ENCODE measurements at regions not wholly inside any gene's neighbourhood (a gene's known extent, or its start where the extent isn't known, plus 50 kb on each side); places are given as distances from the start of the nearest gene placed in this dataset.

DNA sequence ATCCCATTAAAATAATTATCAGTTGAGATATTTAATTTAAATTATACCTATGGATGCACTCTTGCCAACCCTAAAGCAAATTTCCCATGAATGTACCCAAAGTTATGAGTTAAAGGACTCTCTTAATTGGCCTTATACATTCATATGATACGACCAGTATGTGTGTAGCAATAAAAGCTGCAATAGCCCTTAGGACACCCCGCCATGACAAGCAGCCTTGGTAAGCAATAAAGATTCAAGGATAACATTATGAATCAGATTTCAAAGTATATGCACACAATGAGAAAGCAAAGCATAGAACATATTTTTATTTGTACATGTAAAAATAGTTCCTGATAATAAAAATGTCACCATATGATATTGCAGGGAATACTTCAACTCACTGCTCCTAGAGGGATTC, 1699.3 kb upstream of the CDH9 start:
- Mint-ChIP-seq H3K27me3 (ENCODE audit: insufficient read depth) (no peaks in the 10 kb centered on the region), H3K36me3 (ENCODE audit: low read depth) (no peaks in the 10 kb centered on the region), H3K9me3 (peaks cover 26% of the 10 kb centered on the region), H3K4me3 (no peak overlapping the region), H3K4me1 (ENCODE audit: low read depth) (no peaks in the 10 kb centered on the region), H3K27ac (no peak overlapping the region)
- TF ChIP-seq, protein P1, sequence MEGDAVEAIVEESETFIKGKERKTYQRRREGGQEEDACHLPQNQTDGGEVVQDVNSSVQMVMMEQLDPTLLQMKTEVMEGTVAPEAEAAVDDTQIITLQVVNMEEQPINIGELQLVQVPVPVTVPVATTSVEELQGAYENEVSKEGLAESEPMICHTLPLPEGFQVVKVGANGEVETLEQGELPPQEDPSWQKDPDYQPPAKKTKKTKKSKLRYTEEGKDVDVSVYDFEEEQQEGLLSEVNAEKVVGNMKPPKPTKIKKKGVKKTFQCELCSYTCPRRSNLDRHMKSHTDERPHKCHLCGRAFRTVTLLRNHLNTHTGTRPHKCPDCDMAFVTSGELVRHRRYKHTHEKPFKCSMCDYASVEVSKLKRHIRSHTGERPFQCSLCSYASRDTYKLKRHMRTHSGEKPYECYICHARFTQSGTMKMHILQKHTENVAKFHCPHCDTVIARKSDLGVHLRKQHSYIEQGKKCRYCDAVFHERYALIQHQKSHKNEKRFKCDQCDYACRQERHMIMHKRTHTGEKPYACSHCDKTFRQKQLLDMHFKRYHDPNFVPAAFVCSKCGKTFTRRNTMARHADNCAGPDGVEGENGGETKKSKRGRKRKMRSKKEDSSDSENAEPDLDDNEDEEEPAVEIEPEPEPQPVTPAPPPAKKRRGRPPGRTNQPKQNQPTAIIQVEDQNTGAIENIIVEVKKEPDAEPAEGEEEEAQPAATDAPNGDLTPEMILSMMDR (IDR thresholded peaks at IDR 0.05), result no peak
- no peak for DNase-seq

DNA sequence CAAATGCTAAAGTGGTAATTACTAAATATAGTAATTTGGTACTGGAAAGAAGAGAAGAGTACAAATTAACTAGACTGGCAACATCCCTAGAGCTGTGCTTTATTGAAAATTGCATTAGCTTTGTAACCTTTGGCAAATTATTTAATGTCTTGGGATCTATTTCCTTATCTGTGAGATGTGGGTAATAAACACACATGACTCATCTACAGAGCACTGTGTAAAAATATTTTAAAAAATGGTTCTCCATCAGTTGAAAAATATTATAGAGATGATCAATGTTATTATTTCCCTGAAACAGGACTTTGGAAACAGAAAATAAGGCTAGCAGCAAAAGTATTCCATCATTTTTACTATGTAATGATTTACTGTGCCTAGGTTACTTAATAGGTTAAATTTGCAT, 1698.8 kb upstream of the CDH9 start:
- DNase-seq, result no peak
- Mint-ChIP-seq H3K27ac (no peak overlapping the region), H3K4me3 (no peak overlapping the region), H3K36me3 (ENCODE audit: low read depth) (no peaks in the 10 kb centered on the region), H3K27me3 (ENCODE audit: insufficient read depth) (no peaks in the 10 kb centered on the region), H3K9me3 (peaks cover 26% of the 10 kb centered on the region), H3K4me1 (ENCODE audit: low read depth) (no peaks in the 10 kb centered on the region)
- TF ChIP-seq, protein P1 (IDR thresholded peaks at IDR 0.05), result no peak

DNA sequence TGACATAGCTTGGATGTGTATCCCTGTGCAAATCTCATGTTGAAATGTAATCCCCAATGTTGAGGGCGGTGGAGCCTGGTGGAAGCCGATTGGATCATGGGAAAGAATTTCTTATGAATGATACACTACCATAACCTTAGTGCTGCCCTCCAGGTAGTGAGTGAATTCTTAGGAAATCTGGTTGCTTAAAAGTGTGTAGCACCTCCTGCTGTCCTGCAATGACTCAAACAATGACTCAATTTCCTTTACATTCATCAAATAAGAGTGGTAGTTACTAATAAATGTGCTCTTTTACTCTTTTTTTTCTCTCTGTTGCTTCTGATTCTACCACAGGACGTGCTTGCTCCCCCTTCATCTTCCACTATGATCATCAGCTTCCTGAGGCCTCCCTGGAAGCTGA, 1696.0 kb upstream of the CDH9 start:
- TF ChIP-seq, protein P1 (IDR thresholded peaks at IDR 0.05), result no peak
- Mint-ChIP-seq H3K27me3 (ENCODE audit: insufficient read depth) (no peaks in the 10 kb centered on the region), H3K27ac (no peak overlapping the region), H3K4me1 (ENCODE audit: low read depth) (no peaks in the 10 kb centered on the region), H3K4me3 (no peak overlapping the region), H3K36me3 (ENCODE audit: low read depth) (no peaks in the 10 kb centered on the region), H3K9me3 (peaks cover 21% of the 10 kb centered on the region)
- DNase-seq, result no peak

DNA sequence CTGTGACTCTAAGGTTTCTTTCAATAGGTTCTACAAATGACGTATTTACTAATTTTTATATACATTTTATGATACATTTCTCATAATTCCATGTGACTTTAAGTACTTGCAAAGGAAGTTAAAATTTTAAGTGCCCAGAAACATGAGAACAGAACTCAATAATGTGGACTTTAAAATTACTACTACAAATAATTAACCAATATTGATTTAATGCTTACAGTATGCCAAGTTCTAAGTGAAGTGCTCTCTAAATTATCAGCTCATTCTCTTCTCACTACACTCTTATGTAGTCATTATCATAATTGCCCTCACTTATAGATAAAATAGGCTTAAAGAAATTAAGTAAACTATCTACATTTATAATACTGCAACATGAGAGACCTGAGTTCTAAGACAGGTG, 1690.7 kb upstream of the CDH9 start:
- Mint-ChIP-seq H3K4me3 (no peak overlapping the region), H3K36me3 (ENCODE audit: low read depth) (no peaks in the 10 kb centered on the region), H3K4me1 (ENCODE audit: low read depth) (no peaks in the 10 kb centered on the region), H3K9me3 (peaks cover 37% of the 10 kb centered on the region), H3K27ac (no peak overlapping the region), H3K27me3 (ENCODE audit: insufficient read depth) (no peaks in the 10 kb centered on the region)
- DNase-seq, result no peak
- TF ChIP-seq, protein P1 (IDR thresholded peaks at IDR 0.05), result no peak

DNA sequence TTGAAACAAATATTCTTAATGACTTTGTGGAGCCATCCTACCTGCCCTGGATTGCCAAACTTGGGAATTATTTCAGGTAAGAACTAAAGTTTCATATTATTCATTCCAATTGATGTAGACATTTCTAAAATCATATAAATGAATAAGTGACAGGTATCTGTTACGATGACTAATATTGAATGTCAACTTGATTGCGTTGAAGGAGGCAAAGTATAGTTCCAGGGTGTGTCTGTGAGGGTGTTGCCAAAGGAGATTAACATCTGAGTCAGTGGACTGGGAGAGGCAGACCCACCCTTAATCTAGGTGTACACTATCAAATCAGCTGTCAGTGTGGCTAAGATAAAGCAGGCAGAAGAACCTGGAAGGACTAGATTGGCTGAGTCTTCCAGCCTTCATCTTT, 1688.4 kb upstream of the CDH9 start:
- Mint-ChIP-seq H3K36me3 (ENCODE audit: low read depth) (no peaks in the 10 kb centered on the region), H3K27me3 (ENCODE audit: insufficient read depth) (no peaks in the 10 kb centered on the region), H3K27ac (no peak overlapping the region), H3K4me1 (ENCODE audit: low read depth) (no peaks in the 10 kb centered on the region), H3K4me3 (no peak overlapping the region), H3K9me3 (peaks cover 45% of the 10 kb centered on the region)
- TF ChIP-seq, protein P1 (IDR thresholded peaks at IDR 0.05), result no peak
- DNase-seq, result no peak

DNA sequence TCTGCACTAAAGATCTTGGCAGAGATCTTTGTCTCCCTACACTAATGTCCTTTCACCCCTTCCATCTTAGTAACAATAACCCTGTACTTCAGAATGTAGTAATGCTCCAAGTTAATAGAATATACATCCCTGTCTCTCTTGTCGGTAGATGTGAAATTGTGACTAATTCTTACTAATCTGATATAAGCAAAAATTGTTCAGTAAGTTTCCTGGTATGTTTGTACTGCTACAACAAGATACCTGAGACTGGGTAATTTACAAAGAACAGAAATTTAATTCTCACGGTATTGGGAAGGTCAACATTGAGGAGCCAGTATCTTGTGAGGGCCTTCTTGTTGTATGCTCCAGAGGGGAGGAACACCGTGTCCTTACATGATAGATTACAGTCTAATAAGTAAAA, 1686.6 kb upstream of the CDH9 start:
- DNase-seq, result no peak
- Mint-ChIP-seq H3K9me3 (peaks cover 41% of the 10 kb centered on the region), H3K36me3 (ENCODE audit: low read depth) (no peaks in the 10 kb centered on the region), H3K27me3 (ENCODE audit: insufficient read depth) (no peaks in the 10 kb centered on the region), H3K4me1 (ENCODE audit: low read depth) (no peaks in the 10 kb centered on the region), H3K27ac (no peak overlapping the region), H3K4me3 (no peak overlapping the region)
- TF ChIP-seq, protein P1 (IDR thresholded peaks at IDR 0.05), result no peak
